Stimulated activated CD4-positive, alpha-beta T cell treated with anti-CD3 and anti-CD28 coated beads, Interleukin-2, amount 100 ng/mL, for 48 hours (primary cell): ENCODE measurements at regions not wholly inside any gene's neighbourhood (a gene's known extent, or its start where the extent isn't known, plus 50 kb on each side); places are given as distances from the start of the nearest gene placed in this dataset.

Experiments
- DNase-seq, 2 donors: peaks; one replicate each; pipeline ENCODE4 v3.0.0-alpha.2; 2020

GRCh38 chr2:217437290-217437870, 565.4 kb downstream of the TNS1 start:
- no peak for DNase-seq

- no peak for DNase-seq
Observed at GRCh38 chr2:217436386-217436785, 566.4 kb downstream of the TNS1 start.

- no peak for DNase-seq
Observed at GRCh38 chr2:217434180-217434975, 568.4 kb downstream of the TNS1 start.

- DNase-seq, result no peak
Observed at GRCh38 chr2:217433522-217433921, 569.3 kb downstream of the TNS1 start.

GRCh38 chr2:217431577-217432269, 571.1 kb downstream of the TNS1 start:
- no peak for DNase-seq

- no peak for DNase-seq
Observed at GRCh38 chr2:217430916-217431576, 571.2 kb upstream of the TNP1 start.

- no peak for DNase-seq
Observed at GRCh38 chr2:217429981-217430500, 570.2 kb upstream of the TNP1 start.

- no peak for DNase-seq
Observed at GRCh38 chr2:217421834-217422233, 562.0 kb upstream of the TNP1 start.

- DNase-seq, result no peak
Observed at GRCh38 chr2:217420854-217421253, 561.0 kb upstream of the TNP1 start.

GRCh38 chr2:217419055-217419671, 559.3 kb upstream of the TNP1 start:
- DNase-seq, result no peak

GRCh38 chr2:217418544-217418943, 558.7 kb upstream of the TNP1 start:
- DNase-seq, result no peak

GRCh38 chr2:217418090-217418489, 558.2 kb upstream of the TNP1 start:
- no peak for DNase-seq

GRCh38 chr2:217417536-217417935, 557.7 kb upstream of the TNP1 start:
- DNase-seq, result no peak

- no peak for DNase-seq
Observed at GRCh38 chr2:217415316-217415715, 555.5 kb upstream of the TNP1 start.

- DNase-seq, result no peak
Observed at GRCh38 chr2:217414429-217414828, 554.6 kb upstream of the TNP1 start.

- DNase-seq, result no peak
Observed at GRCh38 chr2:217413193-217413592, 553.3 kb upstream of the TNP1 start.

GRCh38 chr2:217412721-217413120, 552.9 kb upstream of the TNP1 start:
- DNase-seq, result no peak

GRCh38 chr2:217412277-217412676, 552.4 kb upstream of the TNP1 start:
- no peak for DNase-seq

GRCh38 chr2:217410681-217410960, 550.8 kb upstream of the TNP1 start:
- DNase-seq, result no peak

GRCh38 chr2:217409949-217410680, 550.3 kb upstream of the TNP1 start:
- DNase-seq, result no peak

GRCh38 chr2:217407362-217407761, 547.5 kb upstream of the TNP1 start:
- no peak for DNase-seq

GRCh38 chr2:217404236-217404760, 544.4 kb upstream of the TNP1 start:
- no peak for DNase-seq
